H1 (cell line): ENCODE measurements at regions not wholly inside any gene's neighbourhood (a gene's known extent, or its start where the extent isn't known, plus 50 kb on each side); places are given as distances from the start of the nearest gene placed in this dataset.

ENCODE experiments used
- CBX5 ChIP-seq: fragments of 300-800, 300-1000 bp; sonication (generic); IDR thresholded peaks from 2 replicates; pipeline ENCODE4 v1.7.1; 2016; ENCODE audit warnings: antibody characterized with exemption, low read length, low read depth
- CHD2 ChIP-seq: IDR thresholded peaks from 2 replicates; pipeline ENCODE4 v1.6.1; 2012; ENCODE audit warnings: low read length, improper control_type of control experiment
- SIN3A ChIP-seq, 2 experiments: IDR thresholded peaks in 1 of 2; conservative IDR thresholded peaks in 1 of 2; 2 replicates each; pipeline ENCODE4 v1.6.1; 2011 to 2012; ENCODE audit warnings: low read length in 2 of 2, improper control_type of control experiment in 1 of 2, low read depth in 1 of 2, mild to moderate bottlenecking in 1 of 2
- SP2 ChIP-seq: IDR thresholded peaks from 2 replicates; pipeline ENCODE4 v1.6.1; 2012; ENCODE audit warnings: mild to moderate bottlenecking, low read length, inconsistent platforms
- TCF12 ChIP-seq: IDR thresholded peaks from 2 replicates; pipeline ENCODE4 v1.6.1; 2011; ENCODE audit warnings: low read depth, mild to moderate bottlenecking, low read length
- TF ChIP-seq, protein P1 (sequence below), 3 experiments: IDR thresholded peaks; 1 replicate in 2 of 3; 2 replicates in 1 of 3; pipeline versions ENCODE4 v1.5.1 to v1.6.1; 2011; ENCODE audit warnings: low read length in 3 of 3, mild to moderate bottlenecking in 3 of 3, inconsistent platforms in 2 of 3, low read depth in 1 of 3, moderate library complexity in 1 of 3; ENCODE audit not compliant: insufficient read depth in 1 of 3; ENCODE audit errors: control extremely low read depth in 1 of 3

- TF ChIP-seq, protein P1, sequence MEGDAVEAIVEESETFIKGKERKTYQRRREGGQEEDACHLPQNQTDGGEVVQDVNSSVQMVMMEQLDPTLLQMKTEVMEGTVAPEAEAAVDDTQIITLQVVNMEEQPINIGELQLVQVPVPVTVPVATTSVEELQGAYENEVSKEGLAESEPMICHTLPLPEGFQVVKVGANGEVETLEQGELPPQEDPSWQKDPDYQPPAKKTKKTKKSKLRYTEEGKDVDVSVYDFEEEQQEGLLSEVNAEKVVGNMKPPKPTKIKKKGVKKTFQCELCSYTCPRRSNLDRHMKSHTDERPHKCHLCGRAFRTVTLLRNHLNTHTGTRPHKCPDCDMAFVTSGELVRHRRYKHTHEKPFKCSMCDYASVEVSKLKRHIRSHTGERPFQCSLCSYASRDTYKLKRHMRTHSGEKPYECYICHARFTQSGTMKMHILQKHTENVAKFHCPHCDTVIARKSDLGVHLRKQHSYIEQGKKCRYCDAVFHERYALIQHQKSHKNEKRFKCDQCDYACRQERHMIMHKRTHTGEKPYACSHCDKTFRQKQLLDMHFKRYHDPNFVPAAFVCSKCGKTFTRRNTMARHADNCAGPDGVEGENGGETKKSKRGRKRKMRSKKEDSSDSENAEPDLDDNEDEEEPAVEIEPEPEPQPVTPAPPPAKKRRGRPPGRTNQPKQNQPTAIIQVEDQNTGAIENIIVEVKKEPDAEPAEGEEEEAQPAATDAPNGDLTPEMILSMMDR (IDR thresholded peaks at IDR 0.05; ENCODE audit: control extremely low read depth in 1 of 3, insufficient read depth in 1 of 3, low read depth in 1 of 3, low read length in 3 of 3): no peak
- no peak for TF ChIP-seq CBX5
- no peak for TF ChIP-seq CHD2
- TF ChIP-seq SIN3A (conservative IDR thresholded peaks at IDR 0.05 in 1 of 2, IDR thresholded peaks at IDR 0.05 in 1 of 2; ENCODE audit: low read depth in 1 of 2, low read length in 2 of 2): no peak
- no peak for TF ChIP-seq TCF12
- no peak for TF ChIP-seq SP2
- TF ChIP-seq, all 59 proteins: peak for 0
Measured at GRCh38 chr20:50373674-50374286, 136.4 kb upstream of the PTPN1 start (continued).
